ENCODE measurements at regions not wholly inside any gene's neighbourhood (a gene's known extent, or its start where the extent isn't known, plus 50 kb on each side); places are given as distances from the start of the nearest gene placed in this dataset.
A peak's percentile ranks its signal among the peaks of the same experiment; 100 is the strongest.

DNA sequence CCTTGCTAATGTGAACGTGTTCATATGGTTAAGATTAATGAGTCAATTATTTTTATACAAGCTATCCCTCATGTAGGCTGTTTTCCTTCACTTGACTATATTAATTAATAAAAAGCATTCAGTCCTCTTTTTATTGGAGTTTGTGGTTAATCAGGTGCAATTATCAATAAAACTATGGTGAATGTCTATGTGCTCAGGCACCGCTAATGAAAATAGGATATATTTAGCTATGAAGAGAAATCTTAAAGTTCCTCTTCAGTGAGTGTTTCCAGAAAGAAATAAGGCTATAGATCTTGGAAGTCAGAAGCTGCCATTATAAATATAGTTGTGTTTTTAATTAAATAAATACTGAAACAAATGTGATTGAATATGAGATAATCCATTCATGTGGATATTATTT, 422.1 kb downstream of the DMAC1 start:
- Mint-ChIP-seq H3K4me1 (no peaks in the 10 kb centered on the region), H3K27ac (no peak overlapping the region), H3K9me3 (no peaks in the 10 kb centered on the region), H3K27me3 (no peaks in the 10 kb centered on the region), H3K36me3 (no peaks in the 10 kb centered on the region), H3K4me3 (no peak overlapping the region)
- ATAC-seq, result no peak

DNA sequence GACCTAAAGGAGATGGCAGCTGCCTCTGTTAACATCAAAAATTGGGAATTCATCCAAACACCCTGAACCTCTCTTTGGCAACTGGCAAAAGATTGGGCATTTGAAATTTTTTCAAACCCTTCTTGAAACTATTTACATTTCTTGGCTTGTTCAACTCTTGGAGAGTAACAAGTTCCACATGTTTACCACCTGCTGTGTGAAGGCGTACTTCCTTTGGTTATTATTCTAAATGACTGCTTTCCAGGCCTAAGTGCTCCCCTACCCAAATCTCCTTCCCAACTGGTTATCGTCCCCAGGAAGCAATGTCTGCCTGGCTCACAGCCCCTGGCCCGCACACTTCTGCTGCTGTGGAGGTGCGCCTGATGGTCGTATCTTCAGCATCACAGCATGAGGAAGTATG, 422.7 kb downstream of the DMAC1 start:
- no peaks in the 10 kb centered on the region for H3K36me3 Mint-ChIP-seq
- H3K27ac Mint-ChIP-seq, result no peak overlapping the region
- H3K4me1 Mint-ChIP-seq, result no peaks in the 10 kb centered on the region
- H3K27me3 Mint-ChIP-seq, result no peaks in the 10 kb centered on the region
- no peak for ATAC-seq
- H3K9me3 Mint-ChIP-seq, result no peaks in the 10 kb centered on the region
- no peak overlapping the region for H3K4me3 Mint-ChIP-seq

DNA sequence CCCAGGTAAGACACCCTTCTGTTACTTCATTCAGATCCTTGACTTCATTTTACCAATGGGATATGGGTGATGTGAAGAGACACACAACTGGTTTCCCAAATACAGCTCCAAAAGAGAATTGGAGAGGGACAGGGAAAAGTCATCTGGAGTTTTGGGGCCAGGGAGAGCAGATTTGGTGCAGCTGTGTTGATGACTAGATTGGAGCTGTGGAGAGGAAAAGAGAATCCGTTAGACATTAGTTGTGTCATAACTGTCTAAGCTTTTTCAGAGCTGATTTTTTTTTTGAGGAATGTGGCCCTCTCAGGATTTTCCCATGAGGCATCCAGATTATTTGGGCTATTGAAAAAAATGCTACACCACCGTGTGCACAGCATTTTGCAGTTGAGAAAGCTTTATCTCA, 423.4 kb downstream of the DMAC1 start:
- H3K9me3 Mint-ChIP-seq, result no peaks in the 10 kb centered on the region
- no peaks in the 10 kb centered on the region for H3K4me1 Mint-ChIP-seq
- no peaks in the 10 kb centered on the region for H3K27me3 Mint-ChIP-seq
- no peak overlapping the region for H3K27ac Mint-ChIP-seq
- ATAC-seq, result no peak
- H3K4me3 Mint-ChIP-seq, result no peak overlapping the region
- H3K36me3 Mint-ChIP-seq, result no peaks in the 10 kb centered on the region

GRCh38 chr9:7375013-7375511, 424.5 kb downstream of the DMAC1 start:
- Mint-ChIP-seq H3K36me3 (no peaks in the 10 kb centered on the region), H3K4me1 (no peaks in the 10 kb centered on the region), H3K27ac (no peak overlapping the region), H3K4me3 (no peak overlapping the region), H3K9me3 (no peaks in the 10 kb centered on the region), H3K27me3 (no peaks in the 10 kb centered on the region)
- no peak for ATAC-seq

DNA sequence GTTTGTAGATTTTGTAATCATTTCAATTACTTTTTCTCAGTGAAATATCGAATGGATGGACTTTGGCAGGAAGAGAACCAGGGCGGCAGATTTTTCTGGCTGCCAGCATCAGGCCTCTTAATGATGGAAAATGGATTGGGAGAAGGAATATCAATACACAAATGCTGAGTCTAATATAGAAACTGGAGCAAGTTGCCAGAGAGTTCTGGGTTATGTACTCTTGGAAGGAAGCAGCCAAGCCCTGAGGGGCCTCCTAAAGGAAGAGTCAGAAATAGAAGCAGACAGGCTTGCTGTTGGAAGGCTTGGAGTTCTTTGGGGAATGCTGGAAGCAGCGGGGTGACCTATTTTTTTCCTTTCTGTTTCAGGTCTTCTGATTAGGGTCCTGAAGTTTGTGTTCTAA, 428.6 kb downstream of the DMAC1 start:
- H3K27ac Mint-ChIP-seq, result no peak overlapping the region
- H3K27me3 Mint-ChIP-seq, result no peaks in the 10 kb centered on the region
- no peaks in the 10 kb centered on the region for H3K36me3 Mint-ChIP-seq
- H3K4me3 Mint-ChIP-seq, result no peak overlapping the region
- no peaks in the 10 kb centered on the region for H3K4me1 Mint-ChIP-seq
- no peak for ATAC-seq
- H3K9me3 Mint-ChIP-seq, result no peaks in the 10 kb centered on the region

DNA sequence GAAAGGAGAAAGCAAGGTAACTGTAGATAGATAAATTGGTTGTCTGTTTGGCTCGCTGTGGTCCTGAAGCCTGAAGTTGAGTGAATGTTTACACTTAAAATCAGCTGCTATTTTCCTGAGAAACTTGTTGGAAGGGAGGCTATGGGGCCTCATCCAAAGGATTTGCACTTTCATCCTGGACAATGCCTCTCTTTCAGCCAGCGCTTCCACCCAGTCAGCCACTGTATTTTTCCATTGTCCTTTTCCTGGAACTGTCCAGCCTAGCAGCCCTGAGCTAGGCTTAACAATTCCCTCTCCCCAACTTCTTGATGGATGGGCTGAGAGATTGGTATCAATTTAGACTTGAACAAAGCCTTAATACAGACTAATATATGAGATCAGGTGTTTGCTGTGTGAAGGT, 429.2 kb downstream of the DMAC1 start:
- no peaks in the 10 kb centered on the region for H3K27me3 Mint-ChIP-seq
- H3K36me3 Mint-ChIP-seq, result no peaks in the 10 kb centered on the region
- H3K4me3 Mint-ChIP-seq, result no peak overlapping the region
- no peak overlapping the region for H3K27ac Mint-ChIP-seq
- ATAC-seq, result no peak
- no peaks in the 10 kb centered on the region for H3K4me1 Mint-ChIP-seq
- no peaks in the 10 kb centered on the region for H3K9me3 Mint-ChIP-seq

- Mint-ChIP-seq H3K36me3 (no peaks in the 10 kb centered on the region), H3K27me3 (no peaks in the 10 kb centered on the region), H3K9me3 (no peaks in the 10 kb centered on the region), H3K4me1 (no peaks in the 10 kb centered on the region), H3K4me3 (no peak overlapping the region), H3K27ac (no peak overlapping the region)
- no peak for ATAC-seq
These were observed 430.2 kb downstream of the DMAC1 start for GRCh38 chr9:7369384-7369821.

DNA sequence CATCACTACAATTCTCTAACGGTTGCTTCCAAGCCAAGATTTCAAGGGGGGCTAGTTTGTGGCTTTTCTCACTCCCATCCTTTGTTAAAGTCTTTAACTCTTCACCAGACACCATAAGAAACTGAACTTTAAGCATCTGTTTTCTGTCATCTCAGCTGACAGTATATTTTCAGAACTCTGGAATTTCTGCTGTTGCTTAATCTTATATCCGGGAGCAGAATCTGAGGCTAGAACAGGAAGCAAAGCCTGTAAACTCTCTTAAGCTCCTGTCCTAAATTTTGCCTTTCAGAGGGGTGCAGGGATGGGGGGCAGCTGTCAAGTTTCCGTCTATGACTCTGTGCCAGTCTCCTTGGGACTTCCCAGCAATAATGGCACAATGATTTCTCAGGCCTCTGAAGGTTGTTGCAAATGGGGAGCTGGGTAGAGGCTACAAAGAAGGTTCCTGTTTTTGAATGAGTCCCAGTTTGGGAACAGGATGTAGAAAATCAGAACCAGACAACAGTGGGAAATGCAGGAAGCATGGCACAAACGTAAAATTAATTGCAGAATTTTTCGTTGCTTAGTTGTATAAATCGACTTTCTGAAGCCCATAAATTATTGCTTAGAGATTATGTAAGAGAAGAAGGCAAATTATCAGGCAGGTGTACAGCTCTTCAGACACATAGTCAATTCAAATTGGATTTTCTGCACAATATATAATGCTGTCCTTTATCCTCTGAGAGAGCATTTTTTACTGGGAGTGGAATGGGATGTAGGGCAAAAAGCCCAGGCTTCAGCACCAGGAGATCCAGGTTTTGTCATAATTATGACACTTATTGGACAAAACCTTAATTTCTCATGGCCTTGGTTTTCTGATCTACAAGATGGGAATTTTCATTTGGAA, 430.9 kb downstream of the DMAC1 start:
- no peak overlapping the region for H3K27ac Mint-ChIP-seq
- H3K36me3 Mint-ChIP-seq, result no peaks in the 10 kb centered on the region
- no peak overlapping the region for H3K4me3 Mint-ChIP-seq
- no peaks in the 10 kb centered on the region for H3K9me3 Mint-ChIP-seq
- no peaks in the 10 kb centered on the region for H3K27me3 Mint-ChIP-seq
- no peaks in the 10 kb centered on the region for H3K4me1 Mint-ChIP-seq
- ATAC-seq, result no peak

DNA sequence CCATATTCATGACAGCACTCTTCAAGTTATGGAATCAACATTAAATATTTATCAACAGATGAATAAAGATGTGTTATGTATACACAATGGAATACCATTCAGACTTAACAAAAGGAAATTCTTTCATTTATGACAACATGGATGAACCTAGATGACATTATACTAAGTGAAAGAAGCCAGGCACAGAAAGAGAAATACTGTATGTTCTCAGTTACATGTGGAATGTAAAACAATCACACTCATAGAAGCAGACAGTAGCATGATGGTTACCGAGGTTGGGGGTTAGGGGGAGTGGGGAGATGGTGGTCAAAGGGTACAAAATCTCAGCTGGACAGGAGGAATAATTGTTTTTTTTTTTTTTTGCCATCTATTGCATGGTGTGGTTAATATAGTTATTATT, 431.9 kb downstream of the DMAC1 start:
- Mint-ChIP-seq H3K36me3 (no peaks in the 10 kb centered on the region), H3K27ac (no peak overlapping the region), H3K4me1 (no peaks in the 10 kb centered on the region), H3K4me3 (no peak overlapping the region), H3K27me3 (no peaks in the 10 kb centered on the region), H3K9me3 (no peaks in the 10 kb centered on the region)
- ATAC-seq, result no peak

DNA sequence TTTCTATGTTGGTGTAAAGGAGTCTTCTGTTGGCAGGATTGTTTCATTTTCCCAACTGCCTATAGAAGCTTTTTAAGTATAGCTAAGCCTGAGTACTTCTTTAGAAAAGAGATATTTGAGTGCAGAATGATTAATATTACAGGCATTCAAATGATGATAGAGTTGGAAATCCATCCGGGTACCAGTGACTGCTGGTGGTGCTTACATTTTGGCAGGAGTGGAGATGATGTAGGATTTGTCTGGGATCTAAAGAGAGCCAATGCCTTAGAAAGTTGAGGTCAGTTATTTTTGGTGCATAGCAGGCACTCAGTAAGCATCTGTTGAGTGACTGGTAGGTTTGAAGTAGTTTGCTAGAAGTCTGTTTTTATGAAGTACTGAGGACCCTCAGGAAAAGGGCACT, 433.5 kb downstream of the DMAC1 start:
- no peak for ATAC-seq
- H3K4me1 Mint-ChIP-seq, result no peaks in the 10 kb centered on the region
- no peaks in the 10 kb centered on the region for H3K36me3 Mint-ChIP-seq
- no peaks in the 10 kb centered on the region for H3K9me3 Mint-ChIP-seq
- no peak overlapping the region for H3K27ac Mint-ChIP-seq
- peaks cover 10% of the 10 kb centered on the region for H3K27me3 Mint-ChIP-seq
- H3K4me3 Mint-ChIP-seq, result no peak overlapping the region

GRCh38 chr9:7363777-7364477, 435.7 kb downstream of the DMAC1 start:
- Mint-ChIP-seq H3K4me3 (no peak overlapping the region), H3K27me3 (peaks cover 10% of the 10 kb centered on the region), H3K9me3 (no peaks in the 10 kb centered on the region), H3K4me1 (no peaks in the 10 kb centered on the region), H3K27ac (no peak overlapping the region), H3K36me3 (no peaks in the 10 kb centered on the region)
- ATAC-seq, result no peak

DNA sequence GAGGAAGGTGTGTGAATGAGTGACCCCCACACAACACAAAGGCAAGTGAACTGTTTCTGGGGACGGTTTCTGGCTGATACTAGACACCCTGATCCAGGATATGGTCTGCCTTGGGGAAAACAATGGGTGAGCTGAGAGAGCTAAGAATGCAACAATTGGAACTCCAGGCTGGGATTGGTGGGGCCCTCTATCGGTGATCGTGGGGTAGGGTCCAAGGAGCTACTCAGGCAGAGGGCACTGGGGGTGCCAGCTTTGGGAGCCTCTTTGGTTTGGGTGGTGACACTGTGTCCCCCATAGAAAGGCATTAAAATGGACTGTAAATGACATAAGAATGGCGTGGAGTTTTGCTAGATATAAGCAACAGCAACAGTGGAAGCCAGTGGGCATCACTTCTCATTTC, 439.1 kb downstream of the DMAC1 start:
- H3K36me3 Mint-ChIP-seq, result no peaks in the 10 kb centered on the region
- no peaks in the 10 kb centered on the region for H3K4me1 Mint-ChIP-seq

DNA sequence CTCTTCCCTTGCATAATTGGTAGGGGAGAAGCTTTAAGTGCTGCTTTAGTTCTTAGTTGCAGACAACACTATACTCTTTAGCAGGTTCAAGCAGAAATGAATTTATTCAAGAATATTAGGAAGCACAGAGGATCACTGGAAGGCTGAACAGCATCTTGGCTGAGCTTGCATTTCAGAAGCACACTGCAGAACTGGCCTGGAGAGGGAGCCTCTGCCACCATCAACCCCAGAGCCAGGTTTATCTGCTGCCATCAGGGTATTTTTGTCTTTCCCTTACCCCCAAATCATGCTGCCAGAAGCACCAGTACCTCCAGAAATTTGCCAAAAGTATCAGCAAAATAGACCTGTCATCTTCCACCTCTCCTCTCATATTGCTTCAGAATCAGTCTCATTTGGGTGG, 440.7 kb downstream of the DMAC1 start:
- no peak for ATAC-seq
- no peak overlapping the region for H3K4me3 Mint-ChIP-seq
- H3K27me3 Mint-ChIP-seq, result peaks cover 10% of the 10 kb centered on the region
- H3K27ac Mint-ChIP-seq, result no peak overlapping the region
- no peaks in the 10 kb centered on the region for H3K9me3 Mint-ChIP-seq
- H3K4me1 Mint-ChIP-seq, result no peaks in the 10 kb centered on the region
- no peaks in the 10 kb centered on the region for H3K36me3 Mint-ChIP-seq

More for the DNA sequence above, 439.1 kb downstream of the DMAC1 start:
- peak; percentile 40 for ATAC-seq
- no peak overlapping the region for H3K27ac Mint-ChIP-seq
- H3K27me3 Mint-ChIP-seq, result peaks cover 10% of the 10 kb centered on the region
- no peak overlapping the region for H3K4me3 Mint-ChIP-seq
- no peaks in the 10 kb centered on the region for H3K9me3 Mint-ChIP-seq

GRCh38 chr9:7354704-7355103, 444.9 kb downstream of the DMAC1 start:
- Mint-ChIP-seq H3K4me1 (no peaks in the 10 kb centered on the region), H3K27me3 (peaks cover 10% of the 10 kb centered on the region), H3K27ac (no peak overlapping the region), H3K36me3 (no peaks in the 10 kb centered on the region), H3K9me3 (no peaks in the 10 kb centered on the region), H3K4me3 (no peak overlapping the region)
- ATAC-seq, result no peak

- H3K9me3 Mint-ChIP-seq, result peaks cover 9% of the 10 kb centered on the region
- no peak for ATAC-seq
- no peak overlapping the region for H3K4me3 Mint-ChIP-seq
These were observed 450.9 kb downstream of the DMAC1 start for GRCh38 chr9:7348692-7349091.

GRCh38 chr9:7347556-7347955, 452.0 kb downstream of the DMAC1 start:
- Mint-ChIP-seq H3K4me3 (no peak overlapping the region), H3K36me3 (no peaks in the 10 kb centered on the region), H3K27ac (no peak overlapping the region), H3K9me3 (peaks cover 9% of the 10 kb centered on the region), H3K27me3 (peaks cover 10% of the 10 kb centered on the region), H3K4me1 (no peaks in the 10 kb centered on the region)
- no peak for ATAC-seq

More at GRCh38 chr9:7348692-7349091, 450.9 kb downstream of the DMAC1 start:
- Mint-ChIP-seq H3K4me1 (no peaks in the 10 kb centered on the region), H3K27me3 (peaks cover 10% of the 10 kb centered on the region), H3K27ac (no peak overlapping the region), H3K36me3 (no peaks in the 10 kb centered on the region)

All from stimulated activated memory B cell treated with anti-CD40 and anti-IgM and Interleukin-4, amounts not matched to agents 10 μg/mL and 1 μg/mL and 100 μg/mL, for 72 hours (primary cell).